Mesothelial cell of epicardium (in vitro differentiated cells): ENCODE measurements at regions not wholly inside any gene's neighbourhood (a gene's known extent, or its start where the extent isn't known, plus 50 kb on each side); places are given as distances from the start of the nearest gene placed in this dataset.

Experiments
- DNase-seq, 2 experiments: peaks; one replicate each; pipeline ENCODE4 v3.0.0; 2021; ENCODE audit warnings: low spot score in 2 of 2; ENCODE audit not compliant: unreplicated experiment in 2 of 2
- H3K27ac Mint-ChIP-seq: 2 replicates; pipeline ENCODE4 v1.8.0; 2021; ENCODE audit warnings: mixed read lengths
- H3K27me3 Mint-ChIP-seq: 2 replicates; pipeline ENCODE4 v1.8.0; 2021; ENCODE audit warnings: low read depth, mixed read lengths
- H3K36me3 Mint-ChIP-seq: 2 replicates; pipeline ENCODE4 v1.8.0; 2021; ENCODE audit warnings: mixed read lengths
- H3K4me1 Mint-ChIP-seq: 2 replicates; pipeline ENCODE4 v1.8.0; 2021; ENCODE audit warnings: mixed read lengths
- H3K4me3 Mint-ChIP-seq: 2 replicates; pipeline ENCODE4 v1.8.0; 2021; ENCODE audit warnings: mild to moderate bottlenecking, moderate library complexity, mixed read lengths
- H3K9me3 Mint-ChIP-seq: 2 replicates; pipeline ENCODE4 v1.8.0; 2021; ENCODE audit warnings: mixed read lengths
- TF ChIP-seq, protein P1 (sequence below): fragments of 200-600 bp; sonication (generic); IDR thresholded peaks from one replicate; pipeline ENCODE4 v1.5.0; 2021; ENCODE audit warnings: antibody characterized with exemption; ENCODE audit not compliant: unreplicated experiment

DNA sequence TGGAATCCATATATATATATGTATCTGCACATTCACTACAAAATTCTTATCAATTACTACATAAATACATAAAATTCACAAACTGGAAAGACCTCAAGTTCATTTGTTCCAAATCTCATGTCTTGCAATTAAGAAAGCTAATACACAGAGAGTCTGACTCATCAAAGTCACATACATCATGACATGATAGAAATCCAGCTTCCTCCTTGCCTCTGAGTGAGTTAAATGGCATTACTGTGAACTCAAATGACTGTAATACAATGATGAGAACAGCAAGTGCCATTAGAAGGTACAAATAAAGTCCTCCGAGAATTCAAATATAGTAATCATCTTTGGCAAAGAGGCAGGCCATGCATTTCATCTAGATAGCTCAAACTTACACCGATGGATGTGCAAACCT, 55.1 kb upstream of the AGTR1 start:
- DNase-seq = no peak

DNA sequence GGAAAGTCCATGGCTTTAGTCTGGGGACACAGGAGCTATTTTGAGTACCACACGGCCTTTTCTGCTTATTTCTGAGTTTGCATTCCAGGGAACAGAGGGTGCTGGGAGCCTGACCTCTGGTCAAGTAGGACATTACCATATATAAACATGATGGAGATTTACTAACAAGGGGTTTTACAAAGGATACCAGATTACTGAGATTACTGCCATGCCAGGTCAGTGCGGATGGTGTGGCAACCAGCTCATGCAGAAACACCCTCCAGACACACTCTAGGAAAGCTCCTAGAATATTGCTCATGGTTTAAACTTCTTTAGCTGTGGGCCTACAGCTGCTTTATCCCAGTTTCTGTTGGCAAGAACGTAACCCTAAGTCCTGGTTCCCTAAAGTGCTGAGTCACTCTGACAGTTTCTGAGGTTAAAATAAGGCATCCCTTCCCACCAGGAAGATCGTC, 54.3 kb upstream of the AGTR1 start:
- Mint-ChIP-seq H3K4me1 (peaks cover 2% of the 10 kb centered on the region), H3K27me3 (no peaks in the 10 kb centered on the region), H3K9me3 (no peaks in the 10 kb centered on the region), H3K36me3 (no peaks in the 10 kb centered on the region), H3K27ac (no peak overlapping the region), H3K4me3 (no peak overlapping the region)
- TF ChIP-seq, protein P1, sequence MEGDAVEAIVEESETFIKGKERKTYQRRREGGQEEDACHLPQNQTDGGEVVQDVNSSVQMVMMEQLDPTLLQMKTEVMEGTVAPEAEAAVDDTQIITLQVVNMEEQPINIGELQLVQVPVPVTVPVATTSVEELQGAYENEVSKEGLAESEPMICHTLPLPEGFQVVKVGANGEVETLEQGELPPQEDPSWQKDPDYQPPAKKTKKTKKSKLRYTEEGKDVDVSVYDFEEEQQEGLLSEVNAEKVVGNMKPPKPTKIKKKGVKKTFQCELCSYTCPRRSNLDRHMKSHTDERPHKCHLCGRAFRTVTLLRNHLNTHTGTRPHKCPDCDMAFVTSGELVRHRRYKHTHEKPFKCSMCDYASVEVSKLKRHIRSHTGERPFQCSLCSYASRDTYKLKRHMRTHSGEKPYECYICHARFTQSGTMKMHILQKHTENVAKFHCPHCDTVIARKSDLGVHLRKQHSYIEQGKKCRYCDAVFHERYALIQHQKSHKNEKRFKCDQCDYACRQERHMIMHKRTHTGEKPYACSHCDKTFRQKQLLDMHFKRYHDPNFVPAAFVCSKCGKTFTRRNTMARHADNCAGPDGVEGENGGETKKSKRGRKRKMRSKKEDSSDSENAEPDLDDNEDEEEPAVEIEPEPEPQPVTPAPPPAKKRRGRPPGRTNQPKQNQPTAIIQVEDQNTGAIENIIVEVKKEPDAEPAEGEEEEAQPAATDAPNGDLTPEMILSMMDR = no peak
- DNase-seq = no peak

More for the DNA sequence above, 55.1 kb upstream of the AGTR1 start:
- Mint-ChIP-seq H3K27ac (no peak overlapping the region), H3K4me3 (no peak overlapping the region), H3K36me3 (no peaks in the 10 kb centered on the region), H3K4me1 (peaks cover 2% of the 10 kb centered on the region), H3K9me3 (no peaks in the 10 kb centered on the region), H3K27me3 (peaks cover 1% of the 10 kb centered on the region)
- TF ChIP-seq, protein P1 = no peak

DNA sequence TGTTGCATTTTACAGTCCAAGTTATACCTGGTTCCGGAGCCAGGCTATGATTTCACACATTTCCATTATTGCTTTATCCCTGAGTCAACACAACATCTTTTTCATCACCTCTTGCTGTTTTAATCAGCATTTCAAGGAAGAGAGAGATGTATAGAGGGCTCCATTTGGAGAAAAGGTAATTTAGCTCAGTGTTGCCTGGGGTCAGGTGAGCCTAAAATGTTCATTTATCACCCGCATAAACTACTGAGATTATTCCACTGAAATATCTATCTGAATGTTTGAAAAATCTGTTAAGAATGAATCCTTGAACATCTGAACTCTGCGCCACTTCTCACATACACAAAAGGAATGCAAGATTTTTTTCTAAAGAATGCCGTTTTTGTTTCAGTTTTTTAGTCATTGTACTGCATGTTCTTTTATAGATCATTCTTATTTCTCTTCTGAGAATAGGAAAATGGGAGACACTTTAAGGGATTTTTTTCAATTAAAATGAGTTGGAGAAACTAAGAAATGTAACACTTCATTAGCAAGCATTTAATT, 51.5 kb upstream of the AGTR1 start:
- Mint-ChIP-seq H3K4me3 (no peak overlapping the region), H3K27me3 (no peaks in the 10 kb centered on the region), H3K9me3 (no peaks in the 10 kb centered on the region), H3K4me1 (peaks cover 2% of the 10 kb centered on the region), H3K27ac (no peak overlapping the region), H3K36me3 (no peaks in the 10 kb centered on the region)
- TF ChIP-seq, protein P1 = no peak
- no peak for DNase-seq
